ENCODE measurements at regions not wholly inside any gene's neighbourhood (a gene's known extent, or its start where the extent isn't known, plus 50 kb on each side); places are given as distances from the start of the nearest gene placed in this dataset.

- DNase-seq = no peak
Measured at GRCh38 chr16:51349626-51350025, 198.6 kb upstream of the SALL1 start.

- DNase-seq = no peak
Measured at GRCh38 chr16:51343411-51343810, 192.3 kb upstream of the SALL1 start.

GRCh38 chr16:51341204-51341603 is 190.1 kb upstream of the SALL1 start:
- DNase-seq = no peak

- DNase-seq = no peak
Measured at GRCh38 chr16:51337662-51338061, 186.6 kb upstream of the SALL1 start.

- no peak for DNase-seq
Measured at GRCh38 chr16:51328733-51329132, 177.7 kb upstream of the SALL1 start.

GRCh38 chr16:51327001-51327400 is 175.9 kb upstream of the SALL1 start:
- no peak for DNase-seq

GRCh38 chr16:51326131-51326856 is 175.2 kb upstream of the SALL1 start:
- no peak for DNase-seq

GRCh38 chr16:51321251-51321650 is 170.2 kb upstream of the SALL1 start:
- DNase-seq = no peak

GRCh38 chr16:51317575-51317974 is 166.5 kb upstream of the SALL1 start:
- DNase-seq = no peak

GRCh38 chr16:51313198-51313597 is 162.1 kb upstream of the SALL1 start:
- no peak for DNase-seq

GRCh38 chr16:51312363-51313150 is 161.5 kb upstream of the SALL1 start:
- no peak for DNase-seq

- DNase-seq = no peak
Measured at GRCh38 chr16:51310159-51310558, 159.1 kb upstream of the SALL1 start.

GRCh38 chr16:51306886-51307595 is 156.0 kb upstream of the SALL1 start:
- DNase-seq = no peak

- DNase-seq = no peak
Measured at GRCh38 chr16:51306116-51306515, 155.0 kb upstream of the SALL1 start.

GRCh38 chr16:51305337-51305736 is 154.3 kb upstream of the SALL1 start:
- DNase-seq = no peak

GRCh38 chr16:51302042-51302441 is 151.0 kb upstream of the SALL1 start:
- DNase-seq = no peak

- no peak for DNase-seq
Measured at GRCh38 chr16:51298800-51299199, 147.7 kb upstream of the SALL1 start.

- DNase-seq = no peak
Measured at GRCh38 chr16:51290442-51291285, 139.6 kb upstream of the SALL1 start.

GRCh38 chr16:51289336-51289735 is 138.3 kb upstream of the SALL1 start:
- no peak for DNase-seq

GRCh38 chr16:51287121-51287755 is 136.2 kb upstream of the SALL1 start:
- DNase-seq = no peak

- no peak for DNase-seq
Measured at GRCh38 chr16:51286272-51286671, 135.2 kb upstream of the SALL1 start.

GRCh38 chr16:51276336-51276735 is 125.3 kb upstream of the SALL1 start:
- DNase-seq = no peak
